Smooth muscle cell (in vitro differentiated cells): ENCODE measurements at regions not wholly inside any gene's neighbourhood (a gene's known extent, or its start where the extent isn't known, plus 50 kb on each side); places are given as distances from the start of the nearest gene placed in this dataset.
A peak's percentile ranks its signal among the peaks of the same experiment; 100 is the strongest.

Experiments used
- DNase-seq: peaks from one replicate; lab custom pipeline; 2025; ENCODE audit not compliant: unreplicated experiment; lab: John Stamatoyannopoulos, UW
- H2AFZ ChIP-seq: fragments of 200-600 bp; sonication (generic); 2 replicates; pipeline ENCODE4 v1.6.0; 2016; ENCODE audit warnings: antibody characterized with exemption, low read depth, mild to moderate bottlenecking
- H3F3A ChIP-seq: fragments of 200-600 bp; sonication (generic); 2 replicates; pipeline ENCODE4 v1.6.0; 2017; ENCODE audit warnings: antibody characterized with exemption, low read depth
- H3K27ac ChIP-seq: fragments of 200-600 bp; sonication (generic); 2 replicates; pipeline ENCODE4 v1.5.1; 2016; ENCODE audit warnings: low read depth, mild to moderate bottlenecking
- H3K27me3 ChIP-seq: fragments of 200-600 bp; sonication (generic); 2 replicates; pipeline ENCODE4 v1.6.1; 2016; ENCODE audit warnings: low read depth, mild to moderate bottlenecking
- H3K36me3 ChIP-seq: fragments of 200-600 bp; sonication (generic); 2 replicates; pipeline ENCODE4 v1.5.1; 2016; ENCODE audit warnings: low read depth
- H3K4me1 ChIP-seq: fragments of 200-600 bp; sonication (generic); 2 replicates; pipeline ENCODE4 v1.5.1; 2016; ENCODE audit warnings: low read depth
- H3K4me2 ChIP-seq: fragments of 200-600 bp; sonication (generic); 2 replicates; pipeline ENCODE4 v1.6.0; 2016; ENCODE audit warnings: mild to moderate bottlenecking
- H3K4me3 ChIP-seq: fragments of 200-600 bp; sonication (generic); 2 replicates; pipeline ENCODE4 v1.5.1; 2016; ENCODE audit warnings: mild to moderate bottlenecking
- H3K79me2 ChIP-seq: fragments of 200-600 bp; sonication (generic); 2 replicates; pipeline ENCODE4 v1.6.0; 2016; ENCODE audit warnings: low read depth, mild to moderate bottlenecking
- H3K9ac ChIP-seq: fragments of 200-600 bp; sonication (generic); 2 replicates; pipeline ENCODE4 v1.6.0; 2016; ENCODE audit warnings: low read depth
- H3K9me3 ChIP-seq: fragments of 200-600 bp; sonication (generic); replicated peaks from 2 replicates; pipeline ENCODE4 v1.5.1; 2016; ENCODE audit warnings: low read depth
- H4K20me1 ChIP-seq: fragments of 200-600 bp; sonication (generic); 2 replicates; pipeline ENCODE4 v1.6.0; 2016; ENCODE audit warnings: low read depth
- CTCF ChIP-seq: fragments of 200-600 bp; sonication (generic); IDR thresholded peaks from 2 replicates; pipeline ENCODE4 v1.5.1; 2017; ENCODE audit warnings: borderline replicate concordance, mild to moderate bottlenecking, antibody characterized with exemption; ENCODE audit not compliant: insufficient read depth, poor library complexity, severe bottlenecking
- WGBS: methylation state at CpG from one replicate; pipeline ENCODE4 v1.1.7; 2016; ENCODE audit warnings: low lambda C conversion rate; 5-methylcytosine and 5-hydroxymethylcytosine counted together

GRCh38 chr3:168981396-168981795 is 682.1 kb downstream of the MECOM start:
- WGBS: 92% methylated on average over 4 of the region's 4 CpGs
- TF ChIP-seq CTCF: no peak
- Histone ChIP-seq H3K9me3 (no peaks in the 10 kb centered on the region), H3K27ac (no peak overlapping the region), H2AFZ (no peak overlapping the region), H3K36me3 (no peaks in the 10 kb centered on the region), H3K4me2 (no peak overlapping the region), H3K4me1 (no peaks in the 10 kb centered on the region), H4K20me1 (no peaks in the 10 kb centered on the region), H3F3A (no peaks in the 10 kb centered on the region), H3K9ac (no peak overlapping the region), H3K27me3 (no peaks in the 10 kb centered on the region), H3K4me3 (no peak overlapping the region), H3K79me2 (no peaks in the 10 kb centered on the region)
- no peak for DNase-seq

GRCh38 chr3:168977716-168978374 is 685.7 kb downstream of the MECOM start:
- Histone ChIP-seq H2AFZ (no peak overlapping the region), H3K36me3 (no peaks in the 10 kb centered on the region), H3K27me3 (no peaks in the 10 kb centered on the region), H4K20me1 (no peaks in the 10 kb centered on the region), H3K9ac (no peak overlapping the region), H3K9me3 (no peaks in the 10 kb centered on the region), H3K4me3 (no peak overlapping the region), H3K79me2 (no peaks in the 10 kb centered on the region), H3F3A (no peaks in the 10 kb centered on the region), H3K4me1 (peaks cover 6% of the 10 kb centered on the region), H3K27ac (no peak overlapping the region), H3K4me2 (no peak overlapping the region)
- DNase-seq: no peak
- WGBS: 58% methylated on average over 5 of the region's 5 CpGs
- no peak for TF ChIP-seq CTCF

GRCh38 chr3:168976969-168977368 is 686.5 kb downstream of the MECOM start:
- Histone ChIP-seq H3K9ac (no peak overlapping the region), H4K20me1 (no peaks in the 10 kb centered on the region), H3K4me2 (no peak overlapping the region), H3K4me1 (peaks cover 6% of the 10 kb centered on the region), H2AFZ (no peak overlapping the region), H3K27ac (no peak overlapping the region), H3K4me3 (no peak overlapping the region), H3K27me3 (no peaks in the 10 kb centered on the region), H3K9me3 (no peaks in the 10 kb centered on the region), H3F3A (no peaks in the 10 kb centered on the region), H3K79me2 (no peaks in the 10 kb centered on the region), H3K36me3 (no peaks in the 10 kb centered on the region)
- 100% methylated on average over 2 of the region's 2 CpGs for WGBS
- DNase-seq: no peak
- no peak for TF ChIP-seq CTCF

- no peaks in the 10 kb centered on the region for H3K9me3 ChIP-seq
- no peaks in the 10 kb centered on the region for H3K27me3 ChIP-seq
- H3K4me1 ChIP-seq: peaks cover 6% of the 10 kb centered on the region
- no peak overlapping the region for H3K9ac ChIP-seq
- no peaks in the 10 kb centered on the region for H3K79me2 ChIP-seq
- no peak overlapping the region for H3K4me3 ChIP-seq
- DNase-seq: no peak
- no peak overlapping the region for H3K4me2 ChIP-seq
- no peak overlapping the region for H3K27ac ChIP-seq
- no peak for TF ChIP-seq CTCF
- H2AFZ ChIP-seq: peak overlapping the region; percentile 27
- 88% methylated on average over 1 of the region's 1 CpG for WGBS
- no peaks in the 10 kb centered on the region for H3K36me3 ChIP-seq
- no peaks in the 10 kb centered on the region for H4K20me1 ChIP-seq
- no peaks in the 10 kb centered on the region for H3F3A ChIP-seq
Observed at GRCh38 chr3:168975576-168975975, 687.9 kb downstream of the MECOM start.
